ENCODE measurements at regions not wholly inside any gene's neighbourhood (a gene's known extent, or its start where the extent isn't known, plus 50 kb on each side); places are given as distances from the start of the nearest gene placed in this dataset.

DNA sequence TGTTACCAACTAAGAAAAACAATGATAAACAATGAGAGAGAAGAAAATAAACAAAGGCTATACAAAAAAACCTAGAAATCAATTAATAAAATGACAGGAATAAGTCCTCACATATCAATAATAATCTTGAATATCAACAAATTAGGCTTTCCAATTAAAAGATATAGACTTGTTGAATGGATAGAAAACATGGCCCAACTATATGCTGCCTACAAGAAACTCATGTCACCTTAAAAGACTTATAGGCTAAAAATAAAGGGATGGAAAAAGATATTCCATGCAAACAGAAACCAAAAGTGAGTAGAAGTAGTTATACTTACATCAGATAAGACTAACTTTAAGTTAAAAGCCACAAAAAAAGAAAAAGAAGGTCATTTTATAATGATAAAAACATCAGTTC, 183.9 kb downstream of the MYRFL start:
- TF ChIP-seq EZH2 (IDR thresholded peaks at IDR 0.05; ENCODE audit: low read depth, unreplicated experiment) (no peak), CREB1 (CRISPR knock-in tag; IDR thresholded peaks at IDR 0.05; ENCODE audit: low read depth) (no peak), ZNF114 (CRISPR knock-in tag; IDR thresholded peaks at IDR 0.05) (no peak), POLR2AphosphoS5 (IDR thresholded peaks at IDR 0.05; ENCODE audit: low read depth) (no peak), EZH2phosphoT487 (IDR thresholded peaks at IDR 0.05; ENCODE audit: unreplicated experiment) (no peak), STAT1 (IDR thresholded peaks at IDR 0.05; ENCODE audit: unreplicated experiment) (no peak), JUNB (IDR thresholded peaks at IDR 0.05; ENCODE audit: unreplicated experiment) (no peak)
- TF ChIP-seq, protein P1, sequence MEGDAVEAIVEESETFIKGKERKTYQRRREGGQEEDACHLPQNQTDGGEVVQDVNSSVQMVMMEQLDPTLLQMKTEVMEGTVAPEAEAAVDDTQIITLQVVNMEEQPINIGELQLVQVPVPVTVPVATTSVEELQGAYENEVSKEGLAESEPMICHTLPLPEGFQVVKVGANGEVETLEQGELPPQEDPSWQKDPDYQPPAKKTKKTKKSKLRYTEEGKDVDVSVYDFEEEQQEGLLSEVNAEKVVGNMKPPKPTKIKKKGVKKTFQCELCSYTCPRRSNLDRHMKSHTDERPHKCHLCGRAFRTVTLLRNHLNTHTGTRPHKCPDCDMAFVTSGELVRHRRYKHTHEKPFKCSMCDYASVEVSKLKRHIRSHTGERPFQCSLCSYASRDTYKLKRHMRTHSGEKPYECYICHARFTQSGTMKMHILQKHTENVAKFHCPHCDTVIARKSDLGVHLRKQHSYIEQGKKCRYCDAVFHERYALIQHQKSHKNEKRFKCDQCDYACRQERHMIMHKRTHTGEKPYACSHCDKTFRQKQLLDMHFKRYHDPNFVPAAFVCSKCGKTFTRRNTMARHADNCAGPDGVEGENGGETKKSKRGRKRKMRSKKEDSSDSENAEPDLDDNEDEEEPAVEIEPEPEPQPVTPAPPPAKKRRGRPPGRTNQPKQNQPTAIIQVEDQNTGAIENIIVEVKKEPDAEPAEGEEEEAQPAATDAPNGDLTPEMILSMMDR (conservative IDR thresholded peaks at IDR 0.05; ENCODE audit: low read depth in 2 of 2), result no peak
- TF ChIP-seq, protein P2, sequence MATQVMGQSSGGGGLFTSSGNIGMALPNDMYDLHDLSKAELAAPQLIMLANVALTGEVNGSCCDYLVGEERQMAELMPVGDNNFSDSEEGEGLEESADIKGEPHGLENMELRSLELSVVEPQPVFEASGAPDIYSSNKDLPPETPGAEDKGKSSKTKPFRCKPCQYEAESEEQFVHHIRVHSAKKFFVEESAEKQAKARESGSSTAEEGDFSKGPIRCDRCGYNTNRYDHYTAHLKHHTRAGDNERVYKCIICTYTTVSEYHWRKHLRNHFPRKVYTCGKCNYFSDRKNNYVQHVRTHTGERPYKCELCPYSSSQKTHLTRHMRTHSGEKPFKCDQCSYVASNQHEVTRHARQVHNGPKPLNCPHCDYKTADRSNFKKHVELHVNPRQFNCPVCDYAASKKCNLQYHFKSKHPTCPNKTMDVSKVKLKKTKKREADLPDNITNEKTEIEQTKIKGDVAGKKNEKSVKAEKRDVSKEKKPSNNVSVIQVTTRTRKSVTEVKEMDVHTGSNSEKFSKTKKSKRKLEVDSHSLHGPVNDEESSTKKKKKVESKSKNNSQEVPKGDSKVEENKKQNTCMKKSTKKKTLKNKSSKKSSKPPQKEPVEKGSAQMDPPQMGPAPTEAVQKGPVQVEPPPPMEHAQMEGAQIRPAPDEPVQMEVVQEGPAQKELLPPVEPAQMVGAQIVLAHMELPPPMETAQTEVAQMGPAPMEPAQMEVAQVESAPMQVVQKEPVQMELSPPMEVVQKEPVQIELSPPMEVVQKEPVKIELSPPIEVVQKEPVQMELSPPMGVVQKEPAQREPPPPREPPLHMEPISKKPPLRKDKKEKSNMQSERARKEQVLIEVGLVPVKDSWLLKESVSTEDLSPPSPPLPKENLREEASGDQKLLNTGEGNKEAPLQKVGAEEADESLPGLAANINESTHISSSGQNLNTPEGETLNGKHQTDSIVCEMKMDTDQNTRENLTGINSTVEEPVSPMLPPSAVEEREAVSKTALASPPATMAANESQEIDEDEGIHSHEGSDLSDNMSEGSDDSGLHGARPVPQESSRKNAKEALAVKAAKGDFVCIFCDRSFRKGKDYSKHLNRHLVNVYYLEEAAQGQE (IDR thresholded peaks at IDR 0.05; ENCODE audit: unreplicated experiment), result no peak
